ENCODE measurements at regions not wholly inside any gene's neighbourhood (a gene's known extent, or its start where the extent isn't known, plus 50 kb on each side); places are given as distances from the start of the nearest gene placed in this dataset.
"Not testable (repeated sequence)": the region's sequence is repeated elsewhere in the genome, so short reads cannot be mapped to it uniquely, and the experiment has no call there.

- no peak for DNase-seq
These were observed 87.7 kb downstream of the DCK start for GRCh38 chr4:71081192-71081591.

DNA sequence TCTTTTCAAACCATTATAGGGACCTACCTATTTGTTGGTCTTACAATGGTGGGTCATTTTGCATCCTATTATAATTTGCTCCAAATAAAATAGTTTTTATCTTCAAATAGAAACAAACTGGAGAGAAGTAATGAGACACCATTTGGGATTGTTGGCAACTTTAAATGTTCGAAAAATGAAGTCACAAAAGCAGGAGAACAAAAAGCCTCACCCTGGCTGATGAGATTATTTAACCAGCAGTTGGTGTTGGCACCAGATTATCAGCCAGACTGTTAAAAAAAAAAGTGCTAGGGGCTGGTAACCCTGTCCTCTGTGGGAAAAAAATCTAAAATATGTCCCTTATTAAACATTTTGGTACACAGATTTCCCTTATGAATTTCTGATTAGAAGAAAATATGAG lies 100.3 kb downstream of the DCK start:
- no peak for DNase-seq

DNA sequence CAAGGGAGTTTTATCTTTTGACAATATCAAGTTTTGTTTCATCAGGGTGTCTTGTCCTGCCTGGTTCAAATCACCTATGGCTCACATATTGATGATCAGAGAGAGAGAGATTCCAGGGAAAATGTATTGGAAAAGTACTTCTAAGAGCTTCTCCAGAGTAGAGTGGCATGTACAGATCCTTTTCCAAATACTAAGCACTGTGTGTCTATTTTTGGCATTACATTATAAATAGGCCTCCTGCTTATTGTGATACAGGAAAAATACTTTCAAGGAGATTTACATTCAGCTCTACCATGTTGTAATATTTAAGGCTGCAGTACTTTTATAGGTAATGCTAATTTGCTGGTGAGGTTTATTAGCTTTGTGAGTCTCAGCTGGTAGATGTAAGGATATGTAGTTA lies 100.8 kb downstream of the DCK start:
- DNase-seq, result no peak

DNA sequence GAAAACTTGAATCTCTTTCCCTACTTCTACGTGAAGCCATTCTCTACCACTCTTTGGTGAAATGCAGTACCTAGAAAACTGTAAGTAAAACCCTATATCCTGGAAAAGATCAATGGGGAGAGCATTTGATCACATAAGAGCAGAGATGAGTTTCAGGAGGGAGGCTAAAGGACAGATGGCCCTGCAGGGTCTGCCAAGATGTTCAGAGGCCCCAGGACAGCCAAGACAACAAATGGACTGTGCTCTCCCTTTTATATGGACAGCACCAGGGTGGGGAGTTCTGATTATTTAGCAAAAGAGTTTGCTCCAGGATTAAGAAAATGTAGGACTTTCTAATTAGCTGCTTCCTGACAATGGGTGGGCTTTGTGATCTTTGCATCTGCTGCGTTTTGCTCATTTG lies 101.7 kb downstream of the DCK start:
- DNase-seq, result no peak

DNA sequence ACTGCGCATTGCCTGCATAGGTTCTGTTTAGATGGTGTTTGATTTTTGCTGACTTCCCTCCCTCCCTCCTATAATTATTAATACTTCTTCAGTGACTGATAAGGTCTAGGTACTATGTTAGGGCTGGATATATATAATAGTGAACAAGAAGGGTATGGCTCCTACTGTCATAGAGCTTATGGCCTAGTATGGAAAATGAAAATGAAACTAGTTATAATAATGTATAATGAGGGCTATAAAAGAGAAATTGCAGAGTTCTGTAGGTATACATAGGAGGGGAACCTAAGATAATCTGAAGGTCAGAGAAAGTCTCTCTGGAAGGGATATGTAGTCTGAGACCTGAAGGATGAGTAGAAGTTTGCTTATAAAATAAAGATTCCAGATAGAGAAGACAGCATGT lies 102.1 kb downstream of the DCK start:
- DNase-seq, result no peak

DNA sequence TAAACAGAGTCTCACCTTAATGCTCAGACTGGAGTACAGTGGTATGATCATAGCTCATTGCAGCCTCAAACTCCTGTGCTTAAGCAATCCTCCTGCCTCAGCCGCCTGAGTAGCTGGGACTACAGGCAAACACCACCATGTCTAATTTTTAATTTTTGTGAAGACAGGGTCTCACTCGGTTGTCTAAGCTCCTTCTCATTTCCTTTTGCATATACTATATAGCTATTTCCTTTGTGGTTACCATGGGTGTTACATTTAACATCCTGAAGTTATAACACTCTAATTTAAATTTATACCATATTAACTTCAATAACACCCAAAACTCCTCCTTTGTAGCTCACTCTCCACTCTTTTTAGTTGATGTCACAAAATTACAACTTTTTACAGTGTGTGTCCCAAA lies 114.3 kb downstream of the DCK start:
- no peak for DNase-seq

- DNase-seq, result no peak
These were observed 117.0 kb downstream of the DCK start for GRCh38 chr4:71110499-71110898.

GRCh38 chr4:71111133-71111532 lies 117.7 kb downstream of the DCK start:
- not testable (repeated sequence) for DNase-seq

GRCh38 chr4:71113294-71113693 lies 119.8 kb downstream of the DCK start:
- DNase-seq, result peak; percentile 55

DNA sequence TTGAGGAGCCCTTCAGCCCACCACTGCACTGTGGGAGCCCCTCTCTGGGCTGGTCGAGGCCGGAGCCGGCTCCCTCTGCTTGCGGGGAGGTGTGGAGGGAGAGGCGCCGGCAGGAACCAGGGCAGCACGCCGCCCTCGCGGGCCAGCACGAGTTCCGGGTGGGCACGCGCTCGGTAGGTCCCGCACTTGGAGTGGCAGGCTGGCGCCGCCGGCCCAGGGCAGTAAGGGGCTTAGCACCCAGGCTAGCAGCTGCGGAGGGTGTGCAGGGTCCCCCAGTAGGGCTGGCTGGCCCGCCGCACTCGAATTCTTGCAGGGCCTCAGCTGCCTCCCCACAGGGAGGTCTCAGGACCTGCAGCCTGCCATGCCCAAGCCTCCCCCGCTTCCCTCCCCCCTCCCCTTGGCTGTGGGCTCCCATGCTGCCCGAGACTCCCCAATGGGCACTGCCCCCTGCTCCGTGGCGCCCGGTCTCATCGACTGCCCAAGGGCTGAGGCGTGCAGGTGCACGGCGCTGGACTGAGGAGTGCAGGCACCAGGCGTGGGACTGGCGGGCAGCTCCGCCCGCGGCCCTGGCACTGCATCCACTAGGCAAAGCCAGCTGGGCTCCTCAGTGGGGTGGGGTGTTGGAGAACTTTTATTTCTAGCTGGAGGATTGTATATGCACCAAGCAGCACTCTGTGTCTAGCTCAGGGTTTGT lies 127.5 kb downstream of the DCK start:
- DNase-seq, result no peak

DNA sequence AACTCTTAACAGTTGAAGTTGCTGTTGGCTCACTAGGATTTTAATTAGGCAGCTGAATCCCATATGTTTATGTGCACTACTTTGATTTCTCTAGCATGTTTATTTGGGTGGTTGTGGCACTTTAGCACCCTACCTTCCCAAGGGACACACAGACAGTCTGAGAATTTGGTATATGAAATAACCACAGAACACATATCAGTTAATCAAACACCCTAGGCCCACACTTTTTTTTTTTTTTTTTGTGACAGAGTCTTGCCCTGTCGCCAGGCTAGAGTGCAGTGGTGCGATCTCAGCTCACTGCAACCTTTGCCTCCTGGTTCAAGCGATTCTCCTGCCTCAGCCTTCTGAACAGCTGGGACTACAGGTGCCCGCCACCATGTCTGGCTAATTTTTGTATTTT lies 130.5 kb downstream of the DCK start:
- DNase-seq, result no peak

GRCh38 chr4:71125137-71125536 lies 131.7 kb downstream of the DCK start:
- DNase-seq, result no peak

- DNase-seq, result no peak
These were observed 133.3 kb downstream of the DCK start for GRCh38 chr4:71126719-71127118.

DNA sequence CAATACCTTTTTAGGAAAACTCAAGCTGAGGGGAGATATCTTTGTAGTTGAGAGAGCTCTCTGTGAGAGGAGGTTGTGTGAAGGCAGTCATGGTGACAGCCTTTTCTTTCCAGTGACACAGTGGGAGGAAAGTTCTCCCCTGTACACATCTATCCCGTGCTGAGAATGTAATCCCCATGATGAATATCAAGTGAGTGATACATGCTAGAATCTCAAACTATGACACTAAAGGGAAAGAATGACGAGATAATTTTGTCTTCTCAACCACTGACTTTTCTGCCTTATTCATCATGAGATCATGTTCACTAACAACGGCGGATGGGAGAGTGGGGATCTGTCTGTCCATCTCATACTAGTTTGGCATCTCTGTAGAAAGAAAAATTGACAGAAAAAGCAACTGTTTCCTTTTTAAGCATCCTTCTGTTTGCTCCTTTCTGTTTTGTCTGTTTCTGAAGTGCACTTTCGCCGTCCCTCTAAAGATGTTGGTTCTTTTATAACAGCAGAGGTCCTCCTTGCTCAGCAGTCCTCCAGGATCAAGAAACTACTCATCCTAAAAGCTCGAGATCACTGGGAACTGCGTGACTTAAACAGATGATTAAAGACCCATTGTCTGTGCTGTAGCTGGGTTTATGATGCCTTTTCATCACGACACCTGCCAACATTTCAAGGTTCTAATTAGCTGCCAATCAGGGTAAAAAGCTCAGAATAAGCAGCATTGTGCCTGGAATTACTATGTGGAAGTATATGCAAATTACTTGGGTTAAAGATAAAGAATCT lies 137.6 kb downstream of the DCK start:
- peak; percentile 53 for DNase-seq

GRCh38 chr4:71132486-71132885 lies 139.0 kb downstream of the DCK start:
- no peak for DNase-seq

DNA sequence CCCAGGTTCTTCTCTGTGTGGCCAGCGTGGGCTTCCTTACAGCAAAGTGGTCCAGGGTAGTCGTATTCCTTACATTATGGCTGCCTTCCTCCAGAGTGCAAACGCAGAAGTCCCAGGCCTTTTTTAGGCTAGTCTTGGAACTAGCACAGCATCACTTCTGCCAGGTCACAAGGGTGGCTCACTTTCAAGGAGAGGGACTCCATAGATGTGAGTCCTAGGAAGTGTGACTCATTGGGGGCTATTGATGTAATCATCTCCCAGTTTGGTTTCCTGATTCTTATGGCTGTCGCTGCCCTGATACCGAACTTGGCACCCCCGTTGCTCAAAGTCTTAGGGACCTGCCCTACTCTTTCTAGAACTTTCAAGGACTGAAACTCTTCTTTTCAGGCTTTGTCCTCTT lies 140.0 kb downstream of the DCK start:
- DNase-seq, result no peak

GRCh38 chr4:71136071-71136470 lies 142.6 kb downstream of the DCK start:
- DNase-seq, result no peak

GRCh38 chr4:71138007-71138615 lies 144.7 kb downstream of the DCK start:
- DNase-seq, result no peak

DNA sequence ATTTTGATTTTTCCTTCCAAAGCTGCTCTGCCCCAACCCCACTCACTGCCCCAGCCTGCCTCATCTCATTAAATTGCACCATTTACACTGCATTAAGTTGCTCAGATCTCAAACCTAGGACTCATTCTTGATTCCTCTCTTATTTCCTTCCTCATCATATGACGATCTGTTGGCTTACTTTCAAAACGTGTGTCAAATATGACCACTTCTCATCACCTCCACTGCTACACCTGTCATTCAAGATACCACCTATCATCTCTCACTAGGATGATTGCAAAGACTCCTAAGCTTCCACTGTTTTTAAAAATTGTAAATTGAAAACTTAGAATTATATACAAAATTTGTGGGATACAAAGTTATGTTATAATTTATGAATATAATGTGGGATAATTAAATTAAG lies 147.1 kb downstream of the DCK start:
- DNase-seq, result no peak

DNA sequence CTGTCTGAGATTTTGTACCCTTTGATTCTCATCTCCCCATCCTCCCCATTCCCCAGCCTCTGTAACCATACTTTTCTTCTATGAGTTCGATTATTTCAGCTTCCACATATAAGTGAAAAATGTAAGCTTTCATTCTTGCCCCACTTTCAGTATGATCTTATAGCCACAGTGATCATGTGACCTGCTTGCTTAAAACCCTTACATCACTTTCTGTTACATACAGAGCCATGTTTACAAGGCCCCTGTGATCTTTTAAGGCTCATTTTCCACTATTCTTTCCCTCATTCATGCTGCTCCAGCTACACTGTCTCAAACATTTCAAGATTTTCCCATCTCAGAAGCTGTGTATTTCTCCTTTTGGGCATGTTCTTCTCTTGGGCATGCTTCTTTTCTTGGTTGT lies 147.7 kb downstream of the DCK start:
- no peak for DNase-seq

DNA sequence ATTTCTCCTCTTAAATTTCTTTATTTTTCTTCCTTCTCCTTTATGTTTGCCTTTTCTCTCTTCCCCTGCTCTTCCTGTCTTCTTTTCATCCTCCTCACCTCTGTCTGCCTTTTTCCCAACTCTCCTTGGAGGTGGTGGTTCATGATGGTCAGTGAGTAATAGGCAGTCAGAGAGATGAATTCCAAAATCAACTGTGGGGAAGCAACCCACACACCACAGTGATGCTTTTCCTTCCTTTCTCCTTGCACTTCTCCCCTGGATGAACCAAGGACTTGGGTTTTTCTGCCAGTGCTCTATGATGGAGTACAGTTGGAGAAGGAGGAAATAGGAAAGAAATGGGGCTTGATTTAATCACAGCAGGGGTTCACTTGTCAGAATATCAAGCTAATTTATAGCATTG lies 153.8 kb downstream of the DCK start:
- no peak for DNase-seq

GRCh38 chr4:71148545-71148944 lies 155.1 kb downstream of the DCK start:
- DNase-seq, result no peak

DNA sequence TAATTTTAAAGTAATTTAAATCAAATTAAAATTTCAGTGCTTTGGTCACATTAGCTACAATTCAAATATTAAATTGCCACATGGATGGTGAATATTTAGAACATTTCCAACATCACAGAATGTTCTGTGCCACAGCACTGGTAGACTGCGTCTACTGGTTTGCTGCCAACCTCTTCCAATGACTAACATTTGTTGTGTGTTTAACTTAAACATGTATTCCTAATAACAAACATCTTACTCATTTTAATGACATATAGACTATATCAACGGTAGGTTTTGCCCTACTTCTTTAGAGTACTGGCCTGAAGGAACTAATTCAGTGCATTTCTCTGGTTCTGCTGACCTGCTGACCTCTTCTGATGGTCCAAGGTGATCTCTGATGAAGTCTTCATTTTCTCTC lies 157.6 kb downstream of the DCK start:
- no peak for DNase-seq

- no peak for DNase-seq
These were observed 163.2 kb downstream of the DCK start for GRCh38 chr4:71156616-71157015.

Data from NCI-H82 (cell line).